ENCODE measurements at regions not wholly inside any gene's neighbourhood (a gene's known extent, or its start where the extent isn't known, plus 50 kb on each side); places are given as distances from the start of the nearest gene placed in this dataset.

- intact Hi-C loops (cut with micrococcal nuclease) (no loop called here), dilution Hi-C loops (cut with HindIII; ENCODE audit: low sequenced_read_pairs, unreplicated experiment) (no loop called here), in situ Hi-C loops (cut with MboI; ENCODE audit: low sequenced_read_pairs) (no loop called here)
- Histone ChIP-seq H3K9me1 (ENCODE audit: insufficient read depth, low read length) (no peaks in the 10 kb centered on the region), H3K79me1 (ENCODE audit: low read depth in 1 of 2, low read length in 2 of 2) (no peaks in the 10 kb centered on the region), H3K4me3 (ENCODE audit: insufficient read depth, low read depth, low read length) (no peak overlapping the region), H3K23ac (ENCODE audit: low read depth, low read length) (no peak overlapping the region), H2BK5ac (ENCODE audit: low read depth, low read length, poor library complexity, severe bottlenecking) (no peak overlapping the region), H4K5ac (ENCODE audit: low read depth, low read length) (no peak overlapping the region), H2BK120ac (ENCODE audit: low read depth, low read length) (no peak overlapping the region), H3K27ac (ENCODE audit: insufficient read depth, low read length) (no peak overlapping the region), H2AK5ac (ENCODE audit: low read depth, low read length) (no peak overlapping the region), H3K36me3 (ENCODE audit: control insufficient read depth, insufficient read depth, low read length) (no peaks in the 10 kb centered on the region), H3K14ac (replicated peaks; ENCODE audit: low read depth, low read length) (no peak overlapping the region), H4K20me1 (ENCODE audit: insufficient read depth, low read length) (no peaks in the 10 kb centered on the region), H2AFZ (replicated peaks; ENCODE audit: low read length, poor library complexity) (no peak overlapping the region), H3K18ac (ENCODE audit: low read depth, low read length) (no peak overlapping the region), H2BK20ac (ENCODE audit: low read depth, low read length) (no peak overlapping the region), H2AK9ac (replicated peaks; ENCODE audit: low read depth, low read length, poor library complexity) (no peak overlapping the region), H3K9me3 (ENCODE audit: control insufficient read depth, insufficient read depth, low read length) (peaks cover 10% of the 10 kb centered on the region), H4K8ac (ENCODE audit: low read depth in 2 of 2, low read length in 2 of 2) (no peak overlapping the region), H3K4me2 (ENCODE audit: low read depth, low read length) (no peak overlapping the region), H3K4me1 (ENCODE audit: control insufficient read depth, insufficient read depth, low read length) (no peaks in the 10 kb centered on the region), H3K27me3 (ENCODE audit: control insufficient read depth, insufficient read depth, low read length) (no peaks in the 10 kb centered on the region), H2BK15ac (ENCODE audit: low read depth, low read length) (no peak overlapping the region), H3K4ac (ENCODE audit: low read depth, low read length) (no peak overlapping the region), H4K91ac (ENCODE audit: insufficient read depth, low read depth, low read length) (no peak overlapping the region), H3K56ac (ENCODE audit: extremely low read depth, insufficient read depth, low read length) (no peak overlapping the region), H3K9ac (ENCODE audit: low read depth, low read length) (no peak overlapping the region)
- ATAC-seq (ENCODE audit: low read depth) (no peak), DNase-seq (no peak)
- TF ChIP-seq BHLHE40 (IDR thresholded peaks at IDR 0.05; ENCODE audit: low read depth, low read length): no peak
- no peak for TF ChIP-seq RCOR1 (IDR thresholded peaks at IDR 0.05; ENCODE audit: insufficient replicate concordance, low read length)
- TF ChIP-seq CHD1 (IDR thresholded peaks at IDR 0.05; ENCODE audit: low read depth, low read length): no peak
- TF ChIP-seq, protein P1, sequence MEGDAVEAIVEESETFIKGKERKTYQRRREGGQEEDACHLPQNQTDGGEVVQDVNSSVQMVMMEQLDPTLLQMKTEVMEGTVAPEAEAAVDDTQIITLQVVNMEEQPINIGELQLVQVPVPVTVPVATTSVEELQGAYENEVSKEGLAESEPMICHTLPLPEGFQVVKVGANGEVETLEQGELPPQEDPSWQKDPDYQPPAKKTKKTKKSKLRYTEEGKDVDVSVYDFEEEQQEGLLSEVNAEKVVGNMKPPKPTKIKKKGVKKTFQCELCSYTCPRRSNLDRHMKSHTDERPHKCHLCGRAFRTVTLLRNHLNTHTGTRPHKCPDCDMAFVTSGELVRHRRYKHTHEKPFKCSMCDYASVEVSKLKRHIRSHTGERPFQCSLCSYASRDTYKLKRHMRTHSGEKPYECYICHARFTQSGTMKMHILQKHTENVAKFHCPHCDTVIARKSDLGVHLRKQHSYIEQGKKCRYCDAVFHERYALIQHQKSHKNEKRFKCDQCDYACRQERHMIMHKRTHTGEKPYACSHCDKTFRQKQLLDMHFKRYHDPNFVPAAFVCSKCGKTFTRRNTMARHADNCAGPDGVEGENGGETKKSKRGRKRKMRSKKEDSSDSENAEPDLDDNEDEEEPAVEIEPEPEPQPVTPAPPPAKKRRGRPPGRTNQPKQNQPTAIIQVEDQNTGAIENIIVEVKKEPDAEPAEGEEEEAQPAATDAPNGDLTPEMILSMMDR (conservative IDR thresholded peaks at IDR 0.05; ENCODE audit: low read depth, low read length): no peak
- TF ChIP-seq ELK1 (IDR thresholded peaks at IDR 0.05; ENCODE audit: borderline replicate concordance, low read depth, low read length): no peak
- no peak for TF ChIP-seq RFX5 (IDR thresholded peaks at IDR 0.05; ENCODE audit: low read depth, low read length)
- TF ChIP-seq MAFK (IDR thresholded peaks at IDR 0.05; ENCODE audit: low read depth, low read length): no peak
- TF ChIP-seq MXI1 (IDR thresholded peaks at IDR 0.05; ENCODE audit: borderline replicate concordance, low read depth, low read length): no peak
- no peak for TF ChIP-seq FOS (IDR thresholded peaks at IDR 0.05; ENCODE audit: low read depth, low read length)
- TF ChIP-seq SMC3 (IDR thresholded peaks at IDR 0.05; ENCODE audit: low read depth, low read length): no peak
- TF ChIP-seq RAD21 (IDR thresholded peaks at IDR 0.05; ENCODE audit: low read length): no peak
- no peak for TF ChIP-seq MAZ (IDR thresholded peaks at IDR 0.05; ENCODE audit: borderline replicate concordance, low read depth, low read length)
- TF ChIP-seq, protein P2, sequence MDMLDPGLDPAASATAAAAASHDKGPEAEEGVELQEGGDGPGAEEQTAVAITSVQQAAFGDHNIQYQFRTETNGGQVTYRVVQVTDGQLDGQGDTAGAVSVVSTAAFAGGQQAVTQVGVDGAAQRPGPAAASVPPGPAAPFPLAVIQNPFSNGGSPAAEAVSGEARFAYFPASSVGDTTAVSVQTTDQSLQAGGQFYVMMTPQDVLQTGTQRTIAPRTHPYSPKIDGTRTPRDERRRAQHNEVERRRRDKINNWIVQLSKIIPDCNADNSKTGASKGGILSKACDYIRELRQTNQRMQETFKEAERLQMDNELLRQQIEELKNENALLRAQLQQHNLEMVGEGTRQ (IDR thresholded peaks at IDR 0.05; ENCODE audit: low read depth, low read length): no peak
- no peak for TF ChIP-seq NFE2L2 (IDR thresholded peaks at IDR 0.05; ENCODE audit: low read depth, low read length)
- no peak for TF ChIP-seq CEBPB (IDR thresholded peaks at IDR 0.05; ENCODE audit: low read depth, low read length)
- no peak for TF ChIP-seq POLR2A (IDR thresholded peaks at IDR 0.05; ENCODE audit: low read depth, low read length)
- ChIA-PET CTCF (no interaction called here), POLR2A (ENCODE audit: unreplicated experiment) (no interaction called here)
- no TSS peak for BruUV-seq (replicated peaks)
- no CpG with 5 or more reads among the region's 2 CpGs for WGBS, 2 experiments (ENCODE audit: extremely low coverage in 2 of 2, insufficient read length in 1 of 2)
Observed at GRCh38 chr2:78890935-78891334, 134.6 kb upstream of the REG3G start.

Data from IMR-90 (cell line).